ENCODE measurements at regions not wholly inside any gene's neighbourhood (a gene's known extent, or its start where the extent isn't known, plus 50 kb on each side); places are given as distances from the start of the nearest gene placed in this dataset.

- DNase-seq (ENCODE audit: low read depth, low spot score): no peak
Observed at GRCh38 chr2:109070290-109070689, 58.7 kb upstream of the SH3RF3 start.

- no peak for DNase-seq (ENCODE audit: low read depth, low spot score)
Observed at GRCh38 chr2:109069331-109070194, 59.4 kb upstream of the SH3RF3 start.

GRCh38 chr2:109068811-109069210 lies 60.2 kb upstream of the SH3RF3 start:
- DNase-seq (ENCODE audit: low read depth, low spot score): no peak

- no peak for DNase-seq (ENCODE audit: low read depth, low spot score)
Observed at GRCh38 chr2:109067631-109068125, 61.3 kb upstream of the SH3RF3 start.

- no peak for DNase-seq (ENCODE audit: low read depth, low spot score)
Observed at GRCh38 chr2:109066917-109067597, 61.9 kb upstream of the SH3RF3 start.

- no peak for DNase-seq (ENCODE audit: low read depth, low spot score)
Observed at GRCh38 chr2:109066501-109066900, 62.5 kb upstream of the SH3RF3 start.

GRCh38 chr2:109065391-109065734 lies 63.6 kb upstream of the SH3RF3 start:
- DNase-seq (ENCODE audit: low read depth, low spot score): no peak

GRCh38 chr2:109064660-109065390 lies 64.2 kb upstream of the SH3RF3 start:
- no peak for DNase-seq (ENCODE audit: low read depth, low spot score)

- no peak for DNase-seq (ENCODE audit: low read depth, low spot score)
Observed at GRCh38 chr2:109062859-109063700, 65.9 kb upstream of the SH3RF3 start.

- DNase-seq (ENCODE audit: low read depth, low spot score): no peak
Observed at GRCh38 chr2:109062145-109062858, 66.7 kb upstream of the SH3RF3 start.

- DNase-seq (ENCODE audit: low read depth, low spot score): no peak
Observed at GRCh38 chr2:109061736-109062135, 67.3 kb upstream of the SH3RF3 start.

- no peak for DNase-seq (ENCODE audit: low read depth, low spot score)
Observed at GRCh38 chr2:109060496-109060895, 68.5 kb upstream of the SH3RF3 start.

- DNase-seq (ENCODE audit: low read depth, low spot score): no peak
Observed at GRCh38 chr2:109059474-109060165, 69.4 kb upstream of the SH3RF3 start.

GRCh38 chr2:109058802-109059201 lies 69.8 kb upstream of the EDAR start:
- DNase-seq (ENCODE audit: low read depth, low spot score): no peak

GRCh38 chr2:109058191-109058632 lies 69.2 kb upstream of the EDAR start:
- no peak for DNase-seq (ENCODE audit: low read depth, low spot score)

GRCh38 chr2:109057686-109058085 lies 68.7 kb upstream of the EDAR start:
- no peak for DNase-seq (ENCODE audit: low read depth, low spot score)

GRCh38 chr2:109055435-109055834 lies 66.4 kb upstream of the EDAR start:
- DNase-seq (ENCODE audit: low read depth, low spot score): no peak

- DNase-seq (ENCODE audit: low read depth, low spot score): no peak
Observed at GRCh38 chr2:109054865-109055264, 65.8 kb upstream of the EDAR start.

- no peak for DNase-seq (ENCODE audit: low read depth, low spot score)
Observed at GRCh38 chr2:109053716-109054115, 64.7 kb upstream of the EDAR start.

GRCh38 chr2:109052922-109053321 lies 63.9 kb upstream of the EDAR start:
- no peak for DNase-seq (ENCODE audit: low read depth, low spot score)

Data from astrocyte of the hippocampus (primary cell).